ENCODE measurements at regions not wholly inside any gene's neighbourhood (a gene's known extent, or its start where the extent isn't known, plus 50 kb on each side); places are given as distances from the start of the nearest gene placed in this dataset.

- TF ChIP-seq EZH2 (IDR thresholded peaks at IDR 0.05; ENCODE audit: insufficient read depth, low read length), result no peak
- TF ChIP-seq, protein P1, sequence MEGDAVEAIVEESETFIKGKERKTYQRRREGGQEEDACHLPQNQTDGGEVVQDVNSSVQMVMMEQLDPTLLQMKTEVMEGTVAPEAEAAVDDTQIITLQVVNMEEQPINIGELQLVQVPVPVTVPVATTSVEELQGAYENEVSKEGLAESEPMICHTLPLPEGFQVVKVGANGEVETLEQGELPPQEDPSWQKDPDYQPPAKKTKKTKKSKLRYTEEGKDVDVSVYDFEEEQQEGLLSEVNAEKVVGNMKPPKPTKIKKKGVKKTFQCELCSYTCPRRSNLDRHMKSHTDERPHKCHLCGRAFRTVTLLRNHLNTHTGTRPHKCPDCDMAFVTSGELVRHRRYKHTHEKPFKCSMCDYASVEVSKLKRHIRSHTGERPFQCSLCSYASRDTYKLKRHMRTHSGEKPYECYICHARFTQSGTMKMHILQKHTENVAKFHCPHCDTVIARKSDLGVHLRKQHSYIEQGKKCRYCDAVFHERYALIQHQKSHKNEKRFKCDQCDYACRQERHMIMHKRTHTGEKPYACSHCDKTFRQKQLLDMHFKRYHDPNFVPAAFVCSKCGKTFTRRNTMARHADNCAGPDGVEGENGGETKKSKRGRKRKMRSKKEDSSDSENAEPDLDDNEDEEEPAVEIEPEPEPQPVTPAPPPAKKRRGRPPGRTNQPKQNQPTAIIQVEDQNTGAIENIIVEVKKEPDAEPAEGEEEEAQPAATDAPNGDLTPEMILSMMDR (IDR thresholded peaks at IDR 0.05; ENCODE audit: insufficient read depth, low read depth, low read length), result no peak
Observed at GRCh38 chr1:94644352-94644751, 102.8 kb upstream of the F3 start.
